Panc1 (cell line): ENCODE measurements at regions not wholly inside any gene's neighbourhood (a gene's known extent, or its start where the extent isn't known, plus 50 kb on each side); places are given as distances from the start of the nearest gene placed in this dataset.

Experiments
- CTCF ChIP-seq: fragments of 450-650 bp; IDR thresholded peaks from 2 replicates; pipeline ENCODE4 v1.5.1; 2017; ENCODE audit warnings: mild to moderate bottlenecking
- POLR2AphosphoS5 ChIP-seq: IDR thresholded peaks from 2 replicates; pipeline ENCODE4 v1.6.1; 2012; ENCODE audit warnings: mild to moderate bottlenecking, low read depth, low read length, moderate library complexity
- REST ChIP-seq, 2 experiments: IDR thresholded peaks; 2 replicates each; pipeline ENCODE4 v1.6.1; 2011 to 2012; ENCODE audit warnings: low read depth in 2 of 2, control low read depth in 1 of 2, low read length in 1 of 2, mild to moderate bottlenecking in 1 of 2, moderate library complexity in 1 of 2; ENCODE audit not compliant: insufficient read depth in 1 of 2
- TCF7L2 ChIP-seq: IDR thresholded peaks from 2 replicates; pipeline ENCODE4 v1.6.1; 2011; ENCODE audit warnings: mild to moderate bottlenecking, low read depth, low read length, inconsistent platforms

- TF ChIP-seq POLR2AphosphoS5, result no peak
- no peak for TF ChIP-seq CTCF
- TF ChIP-seq REST (IDR thresholded peaks at IDR 0.05; ENCODE audit: insufficient read depth in 1 of 2, low read depth in 2 of 2, low read length in 1 of 2), result no peak
- no peak for TF ChIP-seq TCF7L2
Observed at GRCh38 chr6:101203664-101204063, 189.8 kb upstream of the GRIK2 start.
